Panc1 (cell line): ENCODE measurements at regions not wholly inside any gene's neighbourhood (a gene's known extent, or its start where the extent isn't known, plus 50 kb on each side); places are given as distances from the start of the nearest gene placed in this dataset.
"Not testable (repeated sequence)": the region's sequence is repeated elsewhere in the genome, so short reads cannot be mapped to it uniquely, and the experiment has no call there.

Experiments used
- ATAC-seq: fragments of 200-7000 bp; cut with Tn5 transposase; 2 replicates; pipeline ENCODE4 v1.9.1; 2020; ENCODE audit warnings: mild to moderate bottlenecking, moderate library complexity
- BruUV-seq: library from RNA; stranded (reverse); fragments of 400-500 nt; replicated peaks from 2 replicates; lab custom pipeline; 2021; lab: Mats Ljungman, UMichigan
- CTCF ChIA-PET: fragments of 300-600 bp; sonication (Branson Sonifier 250); formaldehyde crosslinking; loops from one replicate; lab custom pipeline; 2022; ENCODE audit warnings: antibody characterized with exemption; lab: Charles Lee
- POLR2A ChIA-PET: fragments of 300-600 bp; sonication (Branson Sonifier 250); formaldehyde crosslinking; loops from one replicate; lab custom pipeline; 2022; ENCODE audit warnings: antibody characterized with exemption; lab: Charles Lee
- DNase-seq: peaks from one replicate; pipeline ENCODE4 v3.0.0-alpha.2; 2010; ENCODE audit warnings: low read depth, low spot score
- H3K27ac ChIP-seq: 2 replicates; pipeline ENCODE4 v1.5.1; 2011; ENCODE audit warnings: mild to moderate bottlenecking, low read length, inconsistent platforms
- H3K27me3 ChIP-seq: fragments of 200-500 bp; sonication (Bioruptor generic); 2 replicates; pipeline ENCODE4 v1.6.0; 2014; ENCODE audit warnings: low read length, inconsistent platforms; ENCODE audit not compliant: control insufficient read depth, insufficient read depth
- H3K36me3 ChIP-seq: fragments of 200-500 bp; sonication (Bioruptor generic); 2 replicates; pipeline ENCODE4 v1.5.1; 2014; ENCODE audit warnings: inconsistent platforms, mild to moderate bottlenecking, low read length, moderate library complexity; ENCODE audit not compliant: control insufficient read depth, insufficient read depth
- H3K4me1 ChIP-seq: 2 replicates; pipeline ENCODE4 v1.5.1; 2011; ENCODE audit warnings: inconsistent platforms, mild to moderate bottlenecking, low read length, moderate library complexity; ENCODE audit not compliant: control insufficient read depth, insufficient read depth
- H3K4me3 ChIP-seq, 2 experiments: 2 replicates each; pipeline ENCODE4 v1.5.1; 2011 to 2012; ENCODE audit warnings: low read depth in 2 of 2, low read length in 2 of 2, mild to moderate bottlenecking in 2 of 2, inconsistent platforms in 1 of 2, moderate library complexity in 1 of 2
- H3K9me3 ChIP-seq: fragments of 200-500 bp; sonication (Bioruptor generic); 2 replicates; pipeline ENCODE4 v1.5.1; 2014; ENCODE audit warnings: low read depth, mild to moderate bottlenecking, inconsistent platforms, low read length, moderate library complexity; ENCODE audit not compliant: control insufficient read depth, insufficient read depth
- CTCF ChIP-seq: fragments of 450-650 bp; IDR thresholded peaks from 2 replicates; pipeline ENCODE4 v1.5.1; 2017; ENCODE audit warnings: mild to moderate bottlenecking
- REST ChIP-seq, 2 experiments: IDR thresholded peaks; 2 replicates each; pipeline ENCODE4 v1.6.1; 2011 to 2012; ENCODE audit warnings: low read depth in 2 of 2, control low read depth in 1 of 2, low read length in 1 of 2, mild to moderate bottlenecking in 1 of 2, moderate library complexity in 1 of 2; ENCODE audit not compliant: insufficient read depth in 1 of 2
- in situ Hi-C: cut with HindIII; loops from 2 replicates; pipeline ENCODE4 v1.10.0; 2016; ENCODE audit warnings: low sequenced_read_pairs, low pct_unique_long_range_greater_than_20kb
- intact Hi-C: fragments of 100-400 bp; cut with micrococcal nuclease; formaldehyde crosslinking; loops from one replicate; pipeline ENCODE4 v1.10.0; 2022; ENCODE audit not compliant: unreplicated experiment

GRCh38 chr14:106080922-106081321 lies 554.5 kb downstream of the TMEM121 start:
- no peaks in the 10 kb centered on the region for H3K36me3 ChIP-seq
- intact Hi-C loops: no loop called here
- ChIA-PET CTCF (no interaction called here), POLR2A (no interaction called here)
- ATAC-seq (no peak), DNase-seq (no peak)
- H3K9me3 ChIP-seq: no peaks in the 10 kb centered on the region
- H3K4me1 ChIP-seq: no peaks in the 10 kb centered on the region; the same call in 1 of the 2 replicates
- peaks cover 2% of the 10 kb centered on the region; the same call in 1 of the 2 replicates for H3K27me3 ChIP-seq
- TF ChIP-seq CTCF (peak; percentile 41), REST (IDR thresholded peaks at IDR 0.05; ENCODE audit: insufficient read depth in 1 of 2, low read depth in 2 of 2, low read length in 1 of 2) (no peak)
- H3K4me3 ChIP-seq: no peak overlapping the region
- in situ Hi-C loops: no loop called here
- BruUV-seq: no TSS peak
- H3K27ac ChIP-seq: no peak overlapping the region

GRCh38 chr14:106081721-106082120 lies 555.3 kb downstream of the TMEM121 start:
- H3K27ac ChIP-seq, H3K4me3 ChIP-seq, ATAC-seq, H3K9me3 ChIP-seq, H3K4me1 ChIP-seq, intact Hi-C loops, DNase-seq, CTCF ChIA-PET, H3K36me3 ChIP-seq, in situ Hi-C loops, H3K27me3 ChIP-seq, BruUV-seq, POLR2A ChIA-PET: not testable (repeated sequence)

- Histone ChIP-seq H3K27ac (no peak overlapping the region), H3K36me3 (no peaks in the 10 kb centered on the region), H3K4me1 (no peaks in the 10 kb centered on the region; the same call in 1 of the 2 replicates), H3K27me3 (peaks cover 2% of the 10 kb centered on the region; the same call in 1 of the 2 replicates), H3K4me3 (no peak overlapping the region), H3K9me3 (no peaks in the 10 kb centered on the region)
- ATAC-seq: peak; percentile 82
- DNase-seq: peak; percentile 30
- in situ Hi-C loops (no loop called here), intact Hi-C loops (no loop called here)
- CTCF ChIA-PET: no interaction called here
- POLR2A ChIA-PET: no interaction called here
- TF ChIP-seq REST (IDR thresholded peaks at IDR 0.05; ENCODE audit: insufficient read depth in 1 of 2, low read depth in 2 of 2, low read length in 1 of 2): no peak
- no TSS peak for BruUV-seq
Observed at GRCh38 chr14:106083082-106083481, 556.7 kb downstream of the TMEM121 start.
